HG03469 (cell line): ENCODE measurements at regions not wholly inside any gene's neighbourhood (a gene's known extent, or its start where the extent isn't known, plus 50 kb on each side); places are given as distances from the start of the nearest gene placed in this dataset.

ENCODE experiments used
- ATAC-seq: cut with Tn5 transposase; IDR thresholded peaks from one replicate; pipeline ENCODE4 v1.9.1; 2021; ENCODE audit warnings: mild to moderate bottlenecking, moderate library complexity, moderate number of reproducible peaks; ENCODE audit not compliant: unreplicated experiment

GRCh38 chr22:48369789-48370507 is 1457.7 kb downstream of the BRD1 start:
- ATAC-seq: no peak

- no peak for ATAC-seq
Observed at GRCh38 chr22:48368975-48369525, 1458.6 kb downstream of the BRD1 start.

GRCh38 chr22:48367731-48368130 is 1459.9 kb downstream of the BRD1 start:
- no peak for ATAC-seq

- ATAC-seq: no peak
Observed at GRCh38 chr22:48366591-48366990, 1461.1 kb downstream of the BRD1 start.

- ATAC-seq: no peak
Observed at GRCh38 chr22:48366056-48366455, 1461.6 kb downstream of the BRD1 start.

- ATAC-seq: no peak
Observed at GRCh38 chr22:48365386-48365785, 1462.3 kb downstream of the BRD1 start.

- no peak for ATAC-seq
Observed at GRCh38 chr22:48362721-48363404, 1464.8 kb downstream of the BRD1 start.

- no peak for ATAC-seq
Observed at GRCh38 chr22:48361099-48361639, 1466.5 kb downstream of the BRD1 start.

- no peak for ATAC-seq
Observed at GRCh38 chr22:48359613-48359965, 1468.1 kb downstream of the BRD1 start.

GRCh38 chr22:48358886-48359612 is 1468.6 kb downstream of the BRD1 start:
- ATAC-seq: no peak

- no peak for ATAC-seq
Observed at GRCh38 chr22:48357961-48358360, 1469.7 kb downstream of the BRD1 start.

GRCh38 chr22:48357196-48357595 is 1470.5 kb downstream of the BRD1 start:
- no peak for ATAC-seq

- ATAC-seq: no peak
Observed at GRCh38 chr22:48356731-48357130, 1470.9 kb downstream of the BRD1 start.

GRCh38 chr22:48354096-48354495 is 1473.6 kb downstream of the BRD1 start:
- ATAC-seq: no peak

GRCh38 chr22:48353116-48353947 is 1474.3 kb downstream of the BRD1 start:
- ATAC-seq: no peak

GRCh38 chr22:48352086-48352911 is 1475.4 kb downstream of the BRD1 start:
- no peak for ATAC-seq

- no peak for ATAC-seq
Observed at GRCh38 chr22:48351376-48352085, 1476.1 kb downstream of the BRD1 start.

- ATAC-seq: no peak
Observed at GRCh38 chr22:48350456-48350855, 1477.2 kb downstream of the BRD1 start.

GRCh38 chr22:48348855-48349254 is 1478.8 kb downstream of the BRD1 start:
- no peak for ATAC-seq
